ENCODE measurements at regions not wholly inside any gene's neighbourhood (a gene's known extent, or its start where the extent isn't known, plus 50 kb on each side); places are given as distances from the start of the nearest gene placed in this dataset.

DNA sequence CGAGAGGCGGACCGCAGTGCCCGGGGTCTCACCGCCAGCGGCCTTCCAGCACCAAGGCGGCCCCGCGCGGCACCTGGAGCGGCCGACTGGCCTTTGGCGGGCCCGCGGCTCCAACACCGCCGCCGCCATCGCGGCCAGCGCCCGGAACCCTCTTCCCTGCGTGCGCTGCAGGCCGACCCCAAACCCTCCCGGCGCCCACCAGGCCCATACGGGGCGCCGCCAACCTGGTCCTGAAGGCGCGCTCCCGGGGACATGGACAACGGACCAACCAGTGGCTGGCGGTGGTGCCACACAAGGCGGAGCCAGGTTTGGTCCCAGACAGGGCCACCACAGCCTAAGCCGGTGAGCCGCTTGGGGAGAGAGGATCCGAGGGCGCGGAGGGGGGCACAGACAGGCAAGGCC lies 1514.8 kb upstream of the DEFB115 start:
- TF ChIP-seq, protein P1, sequence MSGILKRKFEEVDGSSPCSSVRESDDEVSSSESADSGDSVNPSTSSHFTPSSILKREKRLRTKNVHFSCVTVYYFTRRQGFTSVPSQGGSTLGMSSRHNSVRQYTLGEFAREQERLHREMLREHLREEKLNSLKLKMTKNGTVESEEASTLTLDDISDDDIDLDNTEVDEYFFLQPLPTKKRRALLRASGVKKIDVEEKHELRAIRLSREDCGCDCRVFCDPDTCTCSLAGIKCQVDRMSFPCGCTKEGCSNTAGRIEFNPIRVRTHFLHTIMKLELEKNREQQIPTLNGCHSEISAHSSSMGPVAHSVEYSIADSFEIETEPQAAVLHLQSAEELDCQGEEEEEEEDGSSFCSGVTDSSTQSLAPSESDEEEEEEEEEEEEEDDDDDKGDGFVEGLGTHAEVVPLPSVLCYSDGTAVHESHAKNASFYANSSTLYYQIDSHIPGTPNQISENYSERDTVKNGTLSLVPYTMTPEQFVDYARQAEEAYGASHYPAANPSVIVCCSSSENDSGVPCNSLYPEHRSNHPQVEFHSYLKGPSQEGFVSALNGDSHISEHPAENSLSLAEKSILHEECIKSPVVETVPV (CRISPR knock-in tag; IDR thresholded peaks at IDR 0.05) = no peak
- no peak for TF ChIP-seq RARB (CRISPR knock-in tag; IDR thresholded peaks at IDR 0.05)
- TF ChIP-seq, protein P2, sequence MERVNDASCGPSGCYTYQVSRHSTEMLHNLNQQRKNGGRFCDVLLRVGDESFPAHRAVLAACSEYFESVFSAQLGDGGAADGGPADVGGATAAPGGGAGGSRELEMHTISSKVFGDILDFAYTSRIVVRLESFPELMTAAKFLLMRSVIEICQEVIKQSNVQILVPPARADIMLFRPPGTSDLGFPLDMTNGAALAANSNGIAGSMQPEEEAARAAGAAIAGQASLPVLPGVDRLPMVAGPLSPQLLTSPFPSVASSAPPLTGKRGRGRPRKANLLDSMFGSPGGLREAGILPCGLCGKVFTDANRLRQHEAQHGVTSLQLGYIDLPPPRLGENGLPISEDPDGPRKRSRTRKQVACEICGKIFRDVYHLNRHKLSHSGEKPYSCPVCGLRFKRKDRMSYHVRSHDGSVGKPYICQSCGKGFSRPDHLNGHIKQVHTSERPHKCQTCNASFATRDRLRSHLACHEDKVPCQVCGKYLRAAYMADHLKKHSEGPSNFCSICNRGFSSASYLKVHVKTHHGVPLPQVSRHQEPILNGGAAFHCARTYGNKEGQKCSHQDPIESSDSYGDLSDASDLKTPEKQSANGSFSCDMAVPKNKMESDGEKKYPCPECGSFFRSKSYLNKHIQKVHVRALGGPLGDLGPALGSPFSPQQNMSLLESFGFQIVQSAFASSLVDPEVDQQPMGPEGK (CRISPR knock-in tag; IDR thresholded peaks at IDR 0.05; ENCODE audit: borderline replicate concordance) = no peak
- no peak for TF ChIP-seq ISL1 (CRISPR knock-in tag; IDR thresholded peaks at IDR 0.05)
- TF ChIP-seq ZFP3 (CRISPR knock-in tag; IDR thresholded peaks at IDR 0.05) = no peak
- TF ChIP-seq ARNTL (CRISPR knock-in tag; IDR thresholded peaks at IDR 0.05; ENCODE audit: borderline replicate concordance, low read depth) = no peak
- TF ChIP-seq, protein P3, sequence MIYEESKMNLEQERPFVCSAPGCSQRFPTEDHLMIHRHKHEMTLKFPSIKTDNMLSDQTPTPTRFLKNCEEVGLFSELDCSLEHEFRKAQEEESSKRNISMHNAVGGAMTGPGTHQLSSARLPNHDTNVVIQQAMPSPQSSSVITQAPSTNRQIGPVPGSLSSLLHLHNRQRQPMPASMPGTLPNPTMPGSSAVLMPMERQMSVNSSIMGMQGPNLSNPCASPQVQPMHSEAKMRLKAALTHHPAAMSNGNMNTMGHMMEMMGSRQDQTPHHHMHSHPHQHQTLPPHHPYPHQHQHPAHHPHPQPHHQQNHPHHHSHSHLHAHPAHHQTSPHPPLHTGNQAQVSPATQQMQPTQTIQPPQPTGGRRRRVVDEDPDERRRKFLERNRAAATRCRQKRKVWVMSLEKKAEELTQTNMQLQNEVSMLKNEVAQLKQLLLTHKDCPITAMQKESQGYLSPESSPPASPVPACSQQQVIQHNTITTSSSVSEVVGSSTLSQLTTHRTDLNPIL (CRISPR knock-in tag; IDR thresholded peaks at IDR 0.05; ENCODE audit: low read depth) = no peak
- TF ChIP-seq ZFP30 (CRISPR knock-in tag; IDR thresholded peaks at IDR 0.05) = no peak
- no peak for TF ChIP-seq PPARA (CRISPR knock-in tag; IDR thresholded peaks at IDR 0.05; ENCODE audit: borderline replicate concordance)
- no peak for TF ChIP-seq SNAI2 (CRISPR knock-in tag; IDR thresholded peaks at IDR 0.05)

Data from SK-N-SH treated with all-trans-retinoic acid at 6 μM for 48 hours (cell line).